Progenitor cell of endocrine pancreas (in vitro differentiated cells): ENCODE measurements at regions not wholly inside any gene's neighbourhood (a gene's known extent, or its start where the extent isn't known, plus 50 kb on each side); places are given as distances from the start of the nearest gene placed in this dataset.

Experiments used
- DNase-seq: peaks from one replicate; pipeline ENCODE4 v3.0.0; 2021; ENCODE audit warnings: low spot score; ENCODE audit not compliant: unreplicated experiment
- H3K27ac Mint-ChIP-seq: 2 replicates; pipeline ENCODE4 v1.8.0; 2021; ENCODE audit warnings: mild to moderate bottlenecking, moderate library complexity, mixed read lengths
- H3K27me3 Mint-ChIP-seq: 2 replicates; pipeline ENCODE4 v1.8.0; 2021; ENCODE audit warnings: mixed read lengths
- H3K36me3 Mint-ChIP-seq: 2 replicates; pipeline ENCODE4 v1.8.0; 2022; ENCODE audit warnings: mixed read lengths; ENCODE audit not compliant: insufficient read depth
- H3K4me1 Mint-ChIP-seq: 2 replicates; pipeline ENCODE4 v1.8.0; 2021; ENCODE audit warnings: low read depth, mixed read lengths
- H3K4me3 Mint-ChIP-seq: 2 replicates; pipeline ENCODE4 v1.8.0; 2021; ENCODE audit warnings: low read depth, mild to moderate bottlenecking, moderate library complexity, mixed read lengths
- H3K9me3 Mint-ChIP-seq: 2 replicates; pipeline ENCODE4 v1.8.0; 2021; ENCODE audit warnings: low read depth, mixed read lengths
- TF ChIP-seq, protein P1 (sequence below): fragments of 200-600 bp; sonication (generic); IDR thresholded peaks from one replicate; pipeline ENCODE4 v1.5.0; 2021; ENCODE audit warnings: antibody characterized with exemption, mild to moderate bottlenecking; ENCODE audit not compliant: unreplicated experiment

DNA sequence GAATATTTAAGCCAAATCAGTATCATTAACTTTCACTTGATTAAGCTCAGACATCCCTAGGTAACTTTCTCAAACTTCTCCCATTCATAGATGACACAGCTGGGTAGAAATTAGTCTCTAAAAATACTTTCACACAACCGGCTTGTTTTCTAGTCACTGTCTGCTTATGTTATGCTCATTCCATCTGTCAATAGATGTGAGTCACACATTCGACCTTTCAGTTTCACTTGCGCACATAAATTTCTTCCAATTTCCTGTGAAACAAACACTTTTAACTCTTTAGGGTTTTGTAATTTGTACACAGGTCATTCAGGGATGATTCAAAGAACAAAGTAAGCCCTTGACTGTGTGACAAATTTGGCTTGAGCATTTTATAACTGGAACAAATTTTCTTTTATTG, 723.0 kb downstream of the KCNA4 start:
- no peak overlapping the region for H3K4me3 Mint-ChIP-seq
- no peak for DNase-seq
- no peak overlapping the region for H3K27ac Mint-ChIP-seq
- H3K36me3 Mint-ChIP-seq, result no peaks in the 10 kb centered on the region
- H3K9me3 Mint-ChIP-seq, result peaks cover 3% of the 10 kb centered on the region
- H3K4me1 Mint-ChIP-seq, result no peaks in the 10 kb centered on the region
- TF ChIP-seq, protein P1, sequence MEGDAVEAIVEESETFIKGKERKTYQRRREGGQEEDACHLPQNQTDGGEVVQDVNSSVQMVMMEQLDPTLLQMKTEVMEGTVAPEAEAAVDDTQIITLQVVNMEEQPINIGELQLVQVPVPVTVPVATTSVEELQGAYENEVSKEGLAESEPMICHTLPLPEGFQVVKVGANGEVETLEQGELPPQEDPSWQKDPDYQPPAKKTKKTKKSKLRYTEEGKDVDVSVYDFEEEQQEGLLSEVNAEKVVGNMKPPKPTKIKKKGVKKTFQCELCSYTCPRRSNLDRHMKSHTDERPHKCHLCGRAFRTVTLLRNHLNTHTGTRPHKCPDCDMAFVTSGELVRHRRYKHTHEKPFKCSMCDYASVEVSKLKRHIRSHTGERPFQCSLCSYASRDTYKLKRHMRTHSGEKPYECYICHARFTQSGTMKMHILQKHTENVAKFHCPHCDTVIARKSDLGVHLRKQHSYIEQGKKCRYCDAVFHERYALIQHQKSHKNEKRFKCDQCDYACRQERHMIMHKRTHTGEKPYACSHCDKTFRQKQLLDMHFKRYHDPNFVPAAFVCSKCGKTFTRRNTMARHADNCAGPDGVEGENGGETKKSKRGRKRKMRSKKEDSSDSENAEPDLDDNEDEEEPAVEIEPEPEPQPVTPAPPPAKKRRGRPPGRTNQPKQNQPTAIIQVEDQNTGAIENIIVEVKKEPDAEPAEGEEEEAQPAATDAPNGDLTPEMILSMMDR, result no peak
- H3K27me3 Mint-ChIP-seq, result no peaks in the 10 kb centered on the region

DNA sequence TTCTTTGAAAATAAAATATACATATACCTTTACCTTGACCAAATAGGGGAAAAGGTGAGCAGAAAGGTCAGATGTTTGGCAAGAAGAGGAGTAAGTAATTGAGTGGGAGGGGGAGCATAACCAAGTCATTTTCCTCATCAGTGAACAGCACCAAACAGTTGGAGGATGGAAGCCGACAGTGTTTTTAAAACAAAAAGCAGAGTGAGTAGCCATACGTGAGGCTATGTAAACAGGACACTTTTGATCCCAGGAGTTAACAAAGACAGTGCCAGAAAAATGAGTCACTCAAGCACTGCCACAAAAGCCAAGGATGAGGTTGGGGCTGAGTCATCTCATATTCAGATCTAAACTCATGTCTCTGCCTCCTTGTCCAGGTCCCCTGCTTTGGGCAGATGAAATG, 734.7 kb downstream of the KCNA4 start:
- peaks cover 12% of the 10 kb centered on the region for H3K4me1 Mint-ChIP-seq
- no peak for DNase-seq
- H3K27me3 Mint-ChIP-seq, result no peaks in the 10 kb centered on the region
- H3K27ac Mint-ChIP-seq, result no peak overlapping the region
- H3K36me3 Mint-ChIP-seq, result no peaks in the 10 kb centered on the region
- H3K9me3 Mint-ChIP-seq, result no peaks in the 10 kb centered on the region
- TF ChIP-seq, protein P1, result no peak
- no peak overlapping the region for H3K4me3 Mint-ChIP-seq

DNA sequence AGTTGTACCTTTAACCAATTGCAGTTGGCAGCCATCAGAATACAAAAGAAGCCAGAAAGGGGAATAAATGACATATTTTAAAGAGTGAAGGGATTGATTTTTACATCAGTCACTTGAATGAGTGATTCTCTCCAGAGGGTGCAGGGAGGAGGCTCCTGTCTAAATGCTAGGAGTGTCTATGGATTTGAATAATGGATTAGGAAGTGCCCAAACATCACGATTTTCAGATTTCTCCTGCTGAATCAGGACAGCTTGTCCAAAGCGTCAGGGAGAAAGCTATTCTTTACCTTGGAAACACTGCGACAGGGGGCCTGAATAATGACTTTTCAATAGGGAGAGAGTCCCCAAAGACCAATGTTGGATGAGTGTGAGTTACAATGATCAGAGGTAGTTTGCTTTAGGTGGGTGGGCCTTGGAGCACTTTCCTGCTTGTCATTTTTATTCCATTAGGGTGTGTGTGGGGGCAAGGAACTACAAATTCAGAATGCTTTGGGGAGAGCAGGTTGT, 735.5 kb downstream of the KCNA4 start:
- Mint-ChIP-seq H3K4me3 (no peak overlapping the region), H3K36me3 (no peaks in the 10 kb centered on the region), H3K27ac (no peak overlapping the region), H3K27me3 (no peaks in the 10 kb centered on the region), H3K9me3 (no peaks in the 10 kb centered on the region), H3K4me1 (peaks cover 12% of the 10 kb centered on the region)
- no peak for DNase-seq
- TF ChIP-seq, protein P1, result no peak

DNA sequence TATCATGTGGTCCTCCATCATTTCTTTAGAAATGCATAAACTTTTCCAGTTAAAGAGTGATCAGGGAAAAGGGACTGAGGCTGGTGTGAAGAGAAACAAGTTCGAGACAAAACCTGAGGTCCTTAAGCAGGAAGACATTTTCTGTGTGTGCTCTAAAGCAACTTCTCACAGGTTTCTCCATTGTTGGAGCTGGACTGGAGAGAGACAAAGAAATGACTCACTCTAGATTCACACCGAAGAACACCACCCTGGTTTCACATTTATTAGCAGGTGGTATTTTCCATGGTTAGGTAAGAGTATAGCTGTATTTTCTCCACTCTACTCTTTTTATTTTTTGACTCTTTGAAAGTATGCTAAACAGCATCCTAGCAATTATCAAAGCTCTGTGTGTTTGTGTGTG, 736.4 kb downstream of the KCNA4 start:
- Mint-ChIP-seq H3K27ac (no peak overlapping the region), H3K9me3 (no peaks in the 10 kb centered on the region), H3K4me1 (peaks cover 12% of the 10 kb centered on the region), H3K36me3 (no peaks in the 10 kb centered on the region), H3K27me3 (no peaks in the 10 kb centered on the region), H3K4me3 (no peak overlapping the region)
- TF ChIP-seq, protein P1, result no peak
- DNase-seq, result no peak

DNA sequence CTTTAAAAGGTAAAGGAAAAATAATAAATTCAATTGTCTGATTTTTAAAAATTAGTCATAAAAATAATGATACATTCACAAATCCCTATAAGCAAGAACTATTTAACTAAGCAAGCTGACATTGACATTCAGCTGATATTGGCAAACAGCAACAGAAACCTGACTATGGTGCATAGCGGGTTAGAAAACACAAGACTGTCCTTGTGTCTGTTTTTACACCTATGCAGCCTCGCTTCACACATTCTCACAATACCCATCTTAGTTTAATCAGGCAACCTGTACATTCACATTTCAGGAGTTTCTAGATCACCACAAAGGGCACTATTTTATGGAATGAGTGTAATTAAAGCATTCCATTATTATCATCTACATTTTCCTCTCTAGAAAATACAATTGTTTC, 737.1 kb downstream of the KCNA4 start:
- peaks cover 13% of the 10 kb centered on the region for H3K4me1 Mint-ChIP-seq
- H3K4me3 Mint-ChIP-seq, result no peak overlapping the region
- no peak overlapping the region for H3K27ac Mint-ChIP-seq
- no peaks in the 10 kb centered on the region for H3K27me3 Mint-ChIP-seq
- H3K9me3 Mint-ChIP-seq, result no peaks in the 10 kb centered on the region
- H3K36me3 Mint-ChIP-seq, result no peaks in the 10 kb centered on the region
- TF ChIP-seq, protein P1, result no peak
- DNase-seq, result no peak
